Central memory CD8-positive, alpha-beta T cell (primary cell): ENCODE measurements at regions not wholly inside any gene's neighbourhood (a gene's known extent, or its start where the extent isn't known, plus 50 kb on each side); places are given as distances from the start of the nearest gene placed in this dataset.

Experiments used
- ATAC-seq: fragments of 150-1000 bp; cut with Tn5 transposase; replicated peaks from 2 replicates; pipeline ENCODE4 v1.10.0; 2022; ENCODE audit warnings: mild to moderate bottlenecking, moderate FRiP score, moderate number of reproducible peaks; ENCODE audit not compliant: poor library complexity, severe bottlenecking; ENCODE audit errors: extremely low read depth
- DNase-seq, 2 donors: peaks; one replicate each; pipeline ENCODE4 v3.0.0; 2021; ENCODE audit warnings: low spot score in 2 of 2
- H3K27ac Mint-ChIP-seq: one replicate; pipeline ENCODE4 v1.8.0; 2022; ENCODE audit warnings: low read depth, mild to moderate bottlenecking, moderate library complexity, mixed read lengths
- H3K27me3 Mint-ChIP-seq: one replicate; pipeline ENCODE4 v1.8.0; 2022; ENCODE audit warnings: mixed read lengths
- H3K36me3 Mint-ChIP-seq: one replicate; pipeline ENCODE4 v1.8.0; 2022; ENCODE audit warnings: mild to moderate bottlenecking, moderate library complexity, mixed read lengths; ENCODE audit not compliant: insufficient read depth
- H3K4me1 Mint-ChIP-seq: one replicate; pipeline ENCODE4 v1.8.0; 2022; ENCODE audit warnings: mixed read lengths
- H3K4me3 Mint-ChIP-seq: one replicate; pipeline ENCODE4 v1.8.0; 2022; ENCODE audit warnings: mild to moderate bottlenecking, moderate library complexity, mixed read lengths
- H3K9me3 Mint-ChIP-seq: one replicate; pipeline ENCODE4 v1.8.0; 2022; ENCODE audit warnings: mixed read lengths

- H3K27me3 Mint-ChIP-seq = no peaks in the 10 kb centered on the region
- ATAC-seq = no peak
- H3K36me3 Mint-ChIP-seq = no peaks in the 10 kb centered on the region
- no peak overlapping the region for H3K4me3 Mint-ChIP-seq
- DNase-seq = no peak
- H3K4me1 Mint-ChIP-seq = no peaks in the 10 kb centered on the region
- H3K9me3 Mint-ChIP-seq = peaks cover 5% of the 10 kb centered on the region
- no peak overlapping the region for H3K27ac Mint-ChIP-seq
Observed at GRCh38 chr5:89265511-89266179, 382.7 kb upstream of the MEF2C start.

- no peaks in the 10 kb centered on the region for H3K36me3 Mint-ChIP-seq
- no peaks in the 10 kb centered on the region for H3K4me1 Mint-ChIP-seq
- no peak overlapping the region for H3K27ac Mint-ChIP-seq
- no peak for ATAC-seq
- H3K27me3 Mint-ChIP-seq = no peaks in the 10 kb centered on the region
- no peak for DNase-seq
- H3K9me3 Mint-ChIP-seq = no peaks in the 10 kb centered on the region
- H3K4me3 Mint-ChIP-seq = no peak overlapping the region
Observed at GRCh38 chr5:89263846-89264245, 380.9 kb upstream of the MEF2C start.

- Mint-ChIP-seq H3K27ac (no peak overlapping the region), H3K27me3 (no peaks in the 10 kb centered on the region), H3K4me1 (no peaks in the 10 kb centered on the region), H3K9me3 (no peaks in the 10 kb centered on the region), H3K36me3 (no peaks in the 10 kb centered on the region), H3K4me3 (no peak overlapping the region)
- ATAC-seq = no peak
- no peak for DNase-seq
Observed at GRCh38 chr5:89262030-89262429, 379.0 kb upstream of the MEF2C start.

- Mint-ChIP-seq H3K9me3 (no peaks in the 10 kb centered on the region), H3K27me3 (no peaks in the 10 kb centered on the region), H3K4me3 (no peak overlapping the region), H3K36me3 (no peaks in the 10 kb centered on the region), H3K27ac (no peak overlapping the region), H3K4me1 (no peaks in the 10 kb centered on the region)
- DNase-seq (no peak), ATAC-seq (no peak)
Observed at GRCh38 chr5:89260254-89260653, 377.3 kb upstream of the MEF2C start.

GRCh38 chr5:89255845-89256463, 373.0 kb upstream of the MEF2C start:
- H3K36me3 Mint-ChIP-seq = no peaks in the 10 kb centered on the region
- no peaks in the 10 kb centered on the region for H3K4me1 Mint-ChIP-seq
- H3K9me3 Mint-ChIP-seq = peaks cover 10% of the 10 kb centered on the region
- H3K27me3 Mint-ChIP-seq = no peaks in the 10 kb centered on the region
- H3K4me3 Mint-ChIP-seq = no peak overlapping the region
- no peak for DNase-seq
- no peak overlapping the region for H3K27ac Mint-ChIP-seq
- no peak for ATAC-seq

- ATAC-seq = no peak
- Mint-ChIP-seq H3K4me3 (no peak overlapping the region), H3K36me3 (no peaks in the 10 kb centered on the region), H3K9me3 (peaks cover 25% of the 10 kb centered on the region), H3K4me1 (no peaks in the 10 kb centered on the region), H3K27me3 (no peaks in the 10 kb centered on the region), H3K27ac (no peak overlapping the region)
- no peak for DNase-seq
Observed at GRCh38 chr5:89253666-89254352, 370.8 kb upstream of the MEF2C start.

- Mint-ChIP-seq H3K4me3 (no peak overlapping the region), H3K9me3 (peaks cover 22% of the 10 kb centered on the region), H3K27me3 (no peaks in the 10 kb centered on the region), H3K36me3 (no peaks in the 10 kb centered on the region), H3K27ac (no peak overlapping the region), H3K4me1 (no peaks in the 10 kb centered on the region)
- no peak for ATAC-seq
- DNase-seq = no peak
Observed at GRCh38 chr5:89246864-89247263, 363.9 kb upstream of the MEF2C start.

GRCh38 chr5:89246252-89246651, 363.3 kb upstream of the MEF2C start:
- Mint-ChIP-seq H3K36me3 (no peaks in the 10 kb centered on the region), H3K4me1 (no peaks in the 10 kb centered on the region), H3K27me3 (no peaks in the 10 kb centered on the region), H3K27ac (no peak overlapping the region), H3K9me3 (peaks cover 22% of the 10 kb centered on the region), H3K4me3 (no peak overlapping the region)
- ATAC-seq (no peak), DNase-seq (no peak)

- H3K4me1 Mint-ChIP-seq = no peaks in the 10 kb centered on the region
- H3K36me3 Mint-ChIP-seq = no peaks in the 10 kb centered on the region
- H3K9me3 Mint-ChIP-seq = peaks cover 5% of the 10 kb centered on the region
- no peaks in the 10 kb centered on the region for H3K27me3 Mint-ChIP-seq
- H3K4me3 Mint-ChIP-seq = no peak overlapping the region
- no peak for DNase-seq
- no peak for ATAC-seq
- no peak overlapping the region for H3K27ac Mint-ChIP-seq
Observed at GRCh38 chr5:89243611-89244010, 360.6 kb upstream of the MEF2C start.

- Mint-ChIP-seq H3K4me3 (no peak overlapping the region), H3K27me3 (no peaks in the 10 kb centered on the region), H3K9me3 (no peaks in the 10 kb centered on the region), H3K36me3 (no peaks in the 10 kb centered on the region), H3K4me1 (no peaks in the 10 kb centered on the region), H3K27ac (no peak overlapping the region)
- no peak for ATAC-seq
- DNase-seq = no peak
Observed at GRCh38 chr5:89241186-89241585, 358.2 kb upstream of the MEF2C start.

GRCh38 chr5:89236900-89237299, 353.9 kb upstream of the MEF2C start:
- H3K4me1 Mint-ChIP-seq = no peaks in the 10 kb centered on the region
- H3K9me3 Mint-ChIP-seq = no peaks in the 10 kb centered on the region
- no peaks in the 10 kb centered on the region for H3K36me3 Mint-ChIP-seq
- H3K27ac Mint-ChIP-seq = no peak overlapping the region
- no peak overlapping the region for H3K4me3 Mint-ChIP-seq
- DNase-seq = no peak
- ATAC-seq = no peak
- no peaks in the 10 kb centered on the region for H3K27me3 Mint-ChIP-seq

- no peak for ATAC-seq
- Mint-ChIP-seq H3K27ac (no peak overlapping the region), H3K9me3 (no peaks in the 10 kb centered on the region), H3K4me3 (no peak overlapping the region), H3K4me1 (no peaks in the 10 kb centered on the region), H3K27me3 (no peaks in the 10 kb centered on the region), H3K36me3 (no peaks in the 10 kb centered on the region)
- DNase-seq = no peak
Observed at GRCh38 chr5:89233462-89233861, 350.5 kb upstream of the MEF2C start.

- Mint-ChIP-seq H3K9me3 (no peaks in the 10 kb centered on the region), H3K27me3 (no peaks in the 10 kb centered on the region), H3K36me3 (no peaks in the 10 kb centered on the region), H3K4me3 (no peak overlapping the region), H3K27ac (no peak overlapping the region), H3K4me1 (no peaks in the 10 kb centered on the region)
- no peak for ATAC-seq
- DNase-seq = no peak
Observed at GRCh38 chr5:89232139-89232603, 349.2 kb upstream of the MEF2C start.
